Omental fat pad (tissue), 3 donors: ENCODE measurements at regions not wholly inside any gene's neighbourhood (a gene's known extent, or its start where the extent isn't known, plus 50 kb on each side); places are given as distances from the start of the nearest gene placed in this dataset.
"Not testable (repeated sequence)": the region's sequence is repeated elsewhere in the genome, so short reads cannot be mapped to it uniquely, and the experiment has no call there.

Experiments used
- ATAC-seq: fragments of 150-250 bp; one replicate; pipeline ENCODE4 v1.9.1; 2016; ENCODE audit warnings: mild to moderate bottlenecking, moderate library complexity; ENCODE audit not compliant: low FRiP score
- DNase-seq: peaks from one replicate; pipeline ENCODE4 v3.0.0-alpha.2; 2019; ENCODE audit warnings: low spot score
- CTCF ChIP-seq, 3 donors: fragments of 450-650 bp; IDR thresholded peaks; one replicate each; pipeline ENCODE4 v1.5.1; 2016 to 2017; ENCODE audit warnings: antibody characterized with exemption in 3 of 3, mild to moderate bottlenecking in 3 of 3, moderate library complexity in 2 of 3

GRCh38 chr5:174920906-174921550 is 196.6 kb downstream of the MSX2 start:
- no peak for TF ChIP-seq CTCF (IDR thresholded peaks at IDR 0.05)
- ATAC-seq (no peak), DNase-seq (no peak)

GRCh38 chr5:174919351-174919750 is 195.0 kb downstream of the MSX2 start:
- DNase-seq (no peak), ATAC-seq (no peak)
- TF ChIP-seq CTCF (IDR thresholded peaks at IDR 0.05) = no peak

DNA sequence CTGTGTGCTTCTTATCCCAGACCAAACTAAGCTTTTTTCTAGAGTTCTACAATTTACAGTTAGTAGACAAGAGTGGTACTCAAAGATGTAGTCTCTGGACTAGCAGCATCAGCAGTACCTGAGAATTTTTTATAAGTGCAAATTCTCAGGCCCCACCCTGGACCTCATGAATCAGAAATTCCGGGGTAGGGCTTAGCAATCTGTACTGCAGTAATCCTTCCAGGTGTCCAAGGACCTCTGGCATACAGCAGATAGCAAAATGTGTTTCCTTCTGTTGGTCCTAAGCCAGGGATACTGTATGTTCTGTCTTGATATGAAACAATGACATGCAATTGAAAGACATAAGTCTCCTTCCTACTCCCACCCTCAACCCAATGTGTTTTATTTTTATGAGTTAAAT is 194.3 kb downstream of the MSX2 start:
- no peak for ATAC-seq
- TF ChIP-seq CTCF (IDR thresholded peaks at IDR 0.05) = no peak
- no peak for DNase-seq

GRCh38 chr5:174917976-174918554 is 193.7 kb downstream of the MSX2 start:
- no peak for DNase-seq
- no peak for ATAC-seq
- no peak for TF ChIP-seq CTCF (IDR thresholded peaks at IDR 0.05)

DNA sequence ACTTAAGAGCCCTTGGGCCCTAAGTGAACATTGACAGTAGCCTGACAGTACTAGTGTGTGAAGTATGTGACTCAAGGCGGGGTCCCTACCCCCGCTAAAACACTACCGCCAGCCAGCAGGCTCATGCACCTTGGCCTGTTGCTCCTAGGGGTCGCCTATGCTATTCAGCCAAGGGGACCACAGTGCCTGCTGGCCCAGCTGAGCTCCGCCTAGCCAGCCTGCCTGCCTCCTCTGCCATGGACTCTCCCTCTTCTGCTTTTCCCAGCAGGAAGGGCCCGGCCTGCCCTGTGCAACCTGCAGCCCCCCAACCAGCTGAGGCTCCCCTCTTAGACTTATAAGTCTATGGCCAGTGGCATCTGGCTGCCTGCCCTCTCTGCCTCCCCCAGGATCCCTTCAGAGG is 193.1 kb downstream of the MSX2 start:
- ATAC-seq, DNase-seq: not testable (repeated sequence)

GRCh38 chr5:174916924-174917323 is 192.5 kb downstream of the MSX2 start:
- not testable (repeated sequence) for ATAC-seq, DNase-seq

DNA sequence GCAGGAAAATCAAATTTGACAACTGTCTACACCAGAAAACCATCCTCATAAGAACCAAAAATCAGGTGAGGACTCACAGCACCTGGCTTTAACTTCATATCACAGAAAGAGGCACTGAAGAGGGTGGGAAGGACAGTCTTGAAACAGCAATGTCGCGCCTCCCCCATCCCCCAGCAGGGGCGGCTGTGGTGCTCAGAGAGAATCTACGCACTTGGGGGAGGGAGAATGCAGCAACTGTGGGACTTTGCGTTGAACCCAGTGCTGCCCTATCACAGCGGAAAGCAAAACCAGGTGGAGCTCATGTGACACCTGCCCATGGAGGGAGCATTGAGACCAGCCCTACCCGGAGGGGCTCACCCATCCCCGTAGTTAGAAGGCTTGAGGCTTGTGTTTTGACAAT is 191.8 kb downstream of the MSX2 start:
- no peak for DNase-seq
- ATAC-seq = no peak
- TF ChIP-seq CTCF (IDR thresholded peaks at IDR 0.05) = no peak

- no peak for TF ChIP-seq CTCF (IDR thresholded peaks at IDR 0.05)
- DNase-seq (no peak), ATAC-seq (no peak)
These were observed 186.7 kb downstream of the MSX2 start for GRCh38 chr5:174911118-174911517.
